Right lobe of liver (tissue), 4 donors: ENCODE measurements at regions not wholly inside any gene's neighbourhood (a gene's known extent, or its start where the extent isn't known, plus 50 kb on each side); places are given as distances from the start of the nearest gene placed in this dataset.

Source experiments
- POLR2A ChIP-seq: fragments of 450-650 bp; IDR thresholded peaks from one replicate; pipeline ENCODE4 v1.6.1; 2017; ENCODE audit warnings: antibody characterized with exemption, mild to moderate bottlenecking
- TF ChIP-seq, protein P1 (sequence below), 4 donors: fragments of 200-600 bp in 3 of 4; fragments of 450-650 bp in 1 of 4; IDR thresholded peaks; one replicate each; pipeline versions ENCODE4 v1.5.1 to v1.8.0; 2016 to 2022; ENCODE audit warnings: antibody characterized with exemption in 4 of 4, mild to moderate bottlenecking in 2 of 4
- donor health status: DM: no; HTN: no; CAD: no.
- donor health status: DM: no; HTN: no; CAD: no.
- donor health status: DM: no; HTN: yes; CAD: no.

- TF ChIP-seq, protein P1, sequence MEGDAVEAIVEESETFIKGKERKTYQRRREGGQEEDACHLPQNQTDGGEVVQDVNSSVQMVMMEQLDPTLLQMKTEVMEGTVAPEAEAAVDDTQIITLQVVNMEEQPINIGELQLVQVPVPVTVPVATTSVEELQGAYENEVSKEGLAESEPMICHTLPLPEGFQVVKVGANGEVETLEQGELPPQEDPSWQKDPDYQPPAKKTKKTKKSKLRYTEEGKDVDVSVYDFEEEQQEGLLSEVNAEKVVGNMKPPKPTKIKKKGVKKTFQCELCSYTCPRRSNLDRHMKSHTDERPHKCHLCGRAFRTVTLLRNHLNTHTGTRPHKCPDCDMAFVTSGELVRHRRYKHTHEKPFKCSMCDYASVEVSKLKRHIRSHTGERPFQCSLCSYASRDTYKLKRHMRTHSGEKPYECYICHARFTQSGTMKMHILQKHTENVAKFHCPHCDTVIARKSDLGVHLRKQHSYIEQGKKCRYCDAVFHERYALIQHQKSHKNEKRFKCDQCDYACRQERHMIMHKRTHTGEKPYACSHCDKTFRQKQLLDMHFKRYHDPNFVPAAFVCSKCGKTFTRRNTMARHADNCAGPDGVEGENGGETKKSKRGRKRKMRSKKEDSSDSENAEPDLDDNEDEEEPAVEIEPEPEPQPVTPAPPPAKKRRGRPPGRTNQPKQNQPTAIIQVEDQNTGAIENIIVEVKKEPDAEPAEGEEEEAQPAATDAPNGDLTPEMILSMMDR (IDR thresholded peaks at IDR 0.05) = no peak
- no peak for TF ChIP-seq POLR2A
Measured at GRCh38 chrX:147191361-147191760, 376.8 kb upstream of the CXorf51A start.
